ENCODE measurements at regions not wholly inside any gene's neighbourhood (a gene's known extent, or its start where the extent isn't known, plus 50 kb on each side); places are given as distances from the start of the nearest gene placed in this dataset.
A peak's percentile ranks its signal among the peaks of the same experiment; 100 is the strongest.

GRCh38 chr12:107955966-107956643 is 173.0 kb upstream of the WSCD2 start:
- no peak for TF ChIP-seq CREB1 (IDR thresholded peaks at IDR 0.05; ENCODE audit: low read depth)
- TF ChIP-seq FOXM1 (IDR thresholded peaks at IDR 0.05; ENCODE audit: borderline replicate concordance, low read depth) = no peak
- peak; percentile 80 for TF ChIP-seq REST (IDR thresholded peaks at IDR 0.05; ENCODE audit: low read depth)
- no peak for TF ChIP-seq CEBPB (IDR thresholded peaks at IDR 0.05)
- TF ChIP-seq TAF1 (IDR thresholded peaks at IDR 0.05; ENCODE audit: low read depth) = no peak
- no peak for TF ChIP-seq TCF12 (IDR thresholded peaks at IDR 0.05; ENCODE audit: low read depth)
- TF ChIP-seq EP300 (IDR thresholded peaks at IDR 0.05; ENCODE audit: borderline replicate concordance) = no peak
- TF ChIP-seq USF1 (IDR thresholded peaks at IDR 0.05) = no peak
- no peak for TF ChIP-seq YY1 (IDR thresholded peaks at IDR 0.05; ENCODE audit: low read depth)
- TF ChIP-seq RAD21 (IDR thresholded peaks at IDR 0.05; ENCODE audit: low read depth) = no peak
- TF ChIP-seq MAX (IDR thresholded peaks at IDR 0.05) = no peak
- no peak for TF ChIP-seq NFIC (IDR thresholded peaks at IDR 0.05)
- no peak for TF ChIP-seq TEAD4 (IDR thresholded peaks at IDR 0.05)

Measured in Ishikawa (cell line).